ENCODE measurements at regions not wholly inside any gene's neighbourhood (a gene's known extent, or its start where the extent isn't known, plus 50 kb on each side); places are given as distances from the start of the nearest gene placed in this dataset.

DNA sequence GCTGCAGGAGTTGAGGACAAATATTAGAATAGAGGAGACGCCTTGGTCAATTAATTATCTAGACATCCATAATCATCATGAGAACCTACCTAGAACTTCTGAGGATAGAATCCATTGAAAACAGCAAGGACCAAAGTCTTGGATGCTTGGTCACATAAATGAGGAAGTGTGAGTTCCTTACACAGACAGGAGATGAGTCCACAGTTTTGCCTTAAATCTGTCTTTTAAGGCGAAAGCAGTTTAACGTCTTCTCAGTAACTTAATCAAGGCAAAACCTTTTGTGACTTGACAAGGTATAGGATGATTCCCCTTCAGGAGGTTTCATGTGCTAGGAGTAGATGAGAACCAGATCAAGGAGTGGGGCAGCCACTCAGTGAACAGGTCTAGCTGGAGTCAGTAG is 1783.2 kb upstream of the CELF4 start:
- no peak overlapping the region for H3K27ac ChIP-seq (ENCODE audit: low read depth, low read length)
- H3K4me3 ChIP-seq (ENCODE audit: low read length) = no peak overlapping the region
- peaks cover 36% of the 10 kb centered on the region for H3K27me3 ChIP-seq (ENCODE audit: control insufficient read depth, insufficient read depth, low read length, poor library complexity, severe bottlenecking)
- WGBS, 2 experiments (ENCODE audit: insufficient coverage in 1 of 2, insufficient read length in 1 of 2) = 94 to 96% methylated on average over 2 to 3 of the region's 3 CpGs
- TF ChIP-seq, protein P1, sequence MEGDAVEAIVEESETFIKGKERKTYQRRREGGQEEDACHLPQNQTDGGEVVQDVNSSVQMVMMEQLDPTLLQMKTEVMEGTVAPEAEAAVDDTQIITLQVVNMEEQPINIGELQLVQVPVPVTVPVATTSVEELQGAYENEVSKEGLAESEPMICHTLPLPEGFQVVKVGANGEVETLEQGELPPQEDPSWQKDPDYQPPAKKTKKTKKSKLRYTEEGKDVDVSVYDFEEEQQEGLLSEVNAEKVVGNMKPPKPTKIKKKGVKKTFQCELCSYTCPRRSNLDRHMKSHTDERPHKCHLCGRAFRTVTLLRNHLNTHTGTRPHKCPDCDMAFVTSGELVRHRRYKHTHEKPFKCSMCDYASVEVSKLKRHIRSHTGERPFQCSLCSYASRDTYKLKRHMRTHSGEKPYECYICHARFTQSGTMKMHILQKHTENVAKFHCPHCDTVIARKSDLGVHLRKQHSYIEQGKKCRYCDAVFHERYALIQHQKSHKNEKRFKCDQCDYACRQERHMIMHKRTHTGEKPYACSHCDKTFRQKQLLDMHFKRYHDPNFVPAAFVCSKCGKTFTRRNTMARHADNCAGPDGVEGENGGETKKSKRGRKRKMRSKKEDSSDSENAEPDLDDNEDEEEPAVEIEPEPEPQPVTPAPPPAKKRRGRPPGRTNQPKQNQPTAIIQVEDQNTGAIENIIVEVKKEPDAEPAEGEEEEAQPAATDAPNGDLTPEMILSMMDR (conservative IDR thresholded peaks at IDR 0.05) = no peak
- DNase-seq = no peak
- no peaks in the 10 kb centered on the region for H3K36me3 Mint-ChIP-seq (ENCODE audit: low read depth)
- H3K36me3 ChIP-seq (ENCODE audit: control insufficient read depth, insufficient read depth, low read length) = no peaks in the 10 kb centered on the region
- H3K4me3 Mint-ChIP-seq = no peak overlapping the region
- peaks cover 12% of the 10 kb centered on the region for H3K4me1 ChIP-seq (ENCODE audit: control insufficient read depth, insufficient read depth, low read length)
- H3K27ac Mint-ChIP-seq = no peak overlapping the region
- H3K9ac ChIP-seq (ENCODE audit: extremely low read depth, low read length, poor library complexity, severe bottlenecking) = no peak overlapping the region
- H3K4me1 Mint-ChIP-seq = peaks cover 59% of the 10 kb centered on the region
- no peaks in the 10 kb centered on the region for H3K9me3 Mint-ChIP-seq
- H3K9me3 ChIP-seq (ENCODE audit: control insufficient read depth, low read length) = no peaks in the 10 kb centered on the region
- H3K27me3 Mint-ChIP-seq (ENCODE audit: insufficient read depth) = peaks cover 19% of the 10 kb centered on the region

DNA sequence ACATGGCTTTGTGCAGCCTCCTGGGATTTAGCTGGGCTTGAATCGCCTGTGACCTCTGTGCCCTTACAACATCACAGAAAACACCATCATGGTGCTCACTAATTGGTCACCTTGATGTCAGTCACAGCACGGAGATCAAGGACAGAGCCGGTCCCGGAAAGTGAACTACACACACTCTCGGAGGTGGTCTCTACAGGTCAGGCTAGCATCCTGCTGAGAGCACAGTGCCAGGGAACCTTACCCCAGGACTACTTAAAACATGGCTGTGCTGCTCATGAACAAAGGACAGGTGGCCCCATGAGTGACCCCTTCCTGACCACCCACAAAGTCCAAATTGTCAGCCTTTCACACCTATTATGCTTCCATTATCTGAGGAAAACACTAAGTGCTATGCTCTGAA is 1782.1 kb upstream of the CELF4 start:
- peak; percentile 50 for DNase-seq
- no peak overlapping the region for H3K27ac ChIP-seq (ENCODE audit: low read depth, low read length)
- Mint-ChIP-seq H3K36me3 (ENCODE audit: low read depth) (no peaks in the 10 kb centered on the region), H3K27ac (no peak overlapping the region), H3K9me3 (no peaks in the 10 kb centered on the region), H3K4me1 (peaks cover 59% of the 10 kb centered on the region), H3K4me3 (no peak overlapping the region), H3K27me3 (ENCODE audit: insufficient read depth) (peaks cover 16% of the 10 kb centered on the region)
- no peak overlapping the region for H3K9ac ChIP-seq (ENCODE audit: extremely low read depth, low read length, poor library complexity, severe bottlenecking)
- H3K27me3 ChIP-seq (ENCODE audit: control insufficient read depth, insufficient read depth, low read length, poor library complexity, severe bottlenecking) = peaks cover 32% of the 10 kb centered on the region
- H3K4me3 ChIP-seq (ENCODE audit: low read length) = no peak overlapping the region
- TF ChIP-seq, protein P1 (conservative IDR thresholded peaks at IDR 0.05) = no peak
- no peaks in the 10 kb centered on the region for H3K36me3 ChIP-seq (ENCODE audit: control insufficient read depth, insufficient read depth, low read length)
- H3K4me1 ChIP-seq (ENCODE audit: control insufficient read depth, insufficient read depth, low read length) = peaks cover 8% of the 10 kb centered on the region
- WGBS, 2 experiments (ENCODE audit: insufficient coverage in 1 of 2, insufficient read length in 1 of 2) = 77 to 87% methylated on average over 5 of the region's 5 CpGs
- peaks cover 8% of the 10 kb centered on the region for H3K9me3 ChIP-seq (ENCODE audit: control insufficient read depth, low read length)

DNA sequence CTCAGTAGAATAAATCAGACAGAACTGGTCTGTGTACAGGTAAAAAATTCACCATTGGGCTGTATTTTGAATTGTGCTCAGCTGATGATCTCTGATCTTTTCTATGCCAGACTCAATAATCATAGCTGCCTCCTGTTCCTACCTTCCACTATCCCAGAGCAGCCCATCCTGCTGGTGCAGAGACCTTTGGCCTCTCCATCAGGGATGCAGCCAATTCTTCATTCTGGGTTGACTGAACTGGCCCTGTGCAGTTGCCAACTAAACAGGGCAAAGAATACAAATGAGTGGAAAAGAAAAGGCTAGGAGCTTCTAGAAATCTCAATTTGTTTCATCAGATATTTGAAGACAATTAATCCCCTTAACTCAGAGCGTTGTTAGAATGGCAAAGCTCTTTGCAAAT is 1781.3 kb upstream of the CELF4 start:
- peaks cover 16% of the 10 kb centered on the region for H3K27me3 Mint-ChIP-seq (ENCODE audit: insufficient read depth)
- Histone ChIP-seq H3K36me3 (ENCODE audit: control insufficient read depth, insufficient read depth, low read length) (no peaks in the 10 kb centered on the region), H3K9me3 (ENCODE audit: control insufficient read depth, low read length) (peaks cover 8% of the 10 kb centered on the region), H3K4me1 (ENCODE audit: control insufficient read depth, insufficient read depth, low read length) (peaks cover 8% of the 10 kb centered on the region), H3K4me3 (ENCODE audit: low read length) (no peak overlapping the region), H3K9ac (ENCODE audit: extremely low read depth, low read length, poor library complexity, severe bottlenecking) (no peak overlapping the region), H3K27me3 (ENCODE audit: control insufficient read depth, insufficient read depth, low read length, poor library complexity, severe bottlenecking) (peaks cover 32% of the 10 kb centered on the region), H3K27ac (ENCODE audit: low read depth, low read length) (no peak overlapping the region)
- H3K27ac Mint-ChIP-seq = no peak overlapping the region
- no peaks in the 10 kb centered on the region for H3K36me3 Mint-ChIP-seq (ENCODE audit: low read depth)
- H3K4me3 Mint-ChIP-seq = no peak overlapping the region
- DNase-seq = no peak
- peaks cover 53% of the 10 kb centered on the region for H3K4me1 Mint-ChIP-seq
- 90% methylated on average over 1 of the region's 1 CpG; no CpG with 5 or more reads in 1 of the 2 experiments for WGBS, 2 experiments (ENCODE audit: insufficient coverage in 1 of 2, insufficient read length in 1 of 2)
- TF ChIP-seq, protein P1 (conservative IDR thresholded peaks at IDR 0.05) = no peak
- no peaks in the 10 kb centered on the region for H3K9me3 Mint-ChIP-seq

Data from endodermal cell (in vitro differentiated cells).